ENCODE measurements at regions not wholly inside any gene's neighbourhood (a gene's known extent, or its start where the extent isn't known, plus 50 kb on each side); places are given as distances from the start of the nearest gene placed in this dataset.

DNA sequence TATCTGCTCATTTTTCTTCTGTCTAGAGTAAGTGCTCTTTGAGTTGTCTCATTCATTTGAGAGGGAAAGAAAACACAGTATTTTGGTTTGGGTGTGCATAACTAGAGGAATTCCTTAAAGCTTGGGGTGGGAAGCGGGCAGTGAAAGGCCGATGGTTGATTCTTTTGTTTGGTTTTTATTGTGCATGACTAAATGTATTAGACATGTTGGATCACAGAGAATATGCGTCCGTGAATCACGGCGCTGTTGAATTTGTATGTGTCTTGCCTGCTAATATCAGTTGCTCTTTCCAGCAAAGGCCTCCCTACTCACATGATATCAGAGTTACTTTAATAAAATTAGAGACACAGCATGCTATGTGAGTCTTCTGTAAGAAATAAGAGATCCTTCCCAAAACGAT is 180.0 kb downstream of the CHD9NB start:
- TF ChIP-seq POLR2AphosphoS5 (IDR thresholded peaks at IDR 0.05; ENCODE audit: low read depth, low read length) (no peak), TAF1 (IDR thresholded peaks at IDR 0.05; ENCODE audit: borderline replicate concordance, insufficient read depth, low read length) (no peak), FOXP2 (optimal IDR thresholded peaks at IDR 0.05; ENCODE audit: borderline replicate concordance, extremely low read depth, extremely low read length, insufficient read depth) (no peak)
